Nephron progenitor cell (in vitro differentiated cells): ENCODE measurements at regions not wholly inside any gene's neighbourhood (a gene's known extent, or its start where the extent isn't known, plus 50 kb on each side); places are given as distances from the start of the nearest gene placed in this dataset.

Experiments used
- DNase-seq: peaks from one replicate; pipeline ENCODE4 v3.0.0; 2021
- H3K27ac Mint-ChIP-seq: 2 replicates; pipeline ENCODE4 v1.8.0; 2021; ENCODE audit warnings: mild to moderate bottlenecking, moderate library complexity, mixed read lengths
- H3K27me3 Mint-ChIP-seq: 2 replicates; pipeline ENCODE4 v1.8.0; 2021; ENCODE audit warnings: mild to moderate bottlenecking, low read depth, mixed read lengths; ENCODE audit not compliant: poor library complexity
- H3K36me3 Mint-ChIP-seq: 2 replicates; pipeline ENCODE4 v1.8.0; 2021; ENCODE audit warnings: low read depth, mixed read lengths
- H3K4me1 Mint-ChIP-seq: 2 replicates; pipeline ENCODE4 v1.8.0; 2021; ENCODE audit warnings: mixed read lengths
- H3K4me3 Mint-ChIP-seq: 2 replicates; pipeline ENCODE4 v1.8.0; 2021; ENCODE audit warnings: mild to moderate bottlenecking, moderate library complexity, mixed read lengths
- H3K9me3 Mint-ChIP-seq: 2 replicates; pipeline ENCODE4 v1.8.0; 2021; ENCODE audit warnings: mild to moderate bottlenecking, moderate library complexity, mixed read lengths
- TF ChIP-seq, protein P1 (sequence below): fragments of 200-600 bp; sonication (generic); IDR thresholded peaks from 2 replicates; pipeline ENCODE4 v1.5.0; 2021; ENCODE audit warnings: antibody characterized with exemption

DNA sequence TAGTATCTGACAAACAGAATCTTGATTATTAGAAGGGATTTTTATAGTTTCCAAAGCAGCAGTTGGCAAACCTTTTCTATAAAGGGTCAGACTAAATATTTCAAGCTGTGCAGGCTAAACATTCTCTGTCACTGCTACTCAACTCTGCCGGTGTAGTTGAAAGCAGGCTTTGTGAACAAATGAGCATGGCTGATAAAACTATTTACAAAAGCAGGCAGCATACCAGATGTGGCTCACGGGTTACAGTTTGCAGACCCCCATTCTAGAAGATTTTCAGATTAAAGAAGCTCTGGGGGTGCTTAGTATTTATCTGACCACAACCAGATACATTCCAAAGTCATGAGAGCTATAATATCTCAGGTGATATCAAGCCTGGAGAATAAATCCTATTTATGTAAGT, 1017.5 kb downstream of the SORCS1 start:
- H3K36me3 Mint-ChIP-seq: no peaks in the 10 kb centered on the region
- no peaks in the 10 kb centered on the region for H3K27me3 Mint-ChIP-seq
- no peak overlapping the region for H3K4me3 Mint-ChIP-seq
- no peak for DNase-seq
- H3K9me3 Mint-ChIP-seq: peaks cover 8% of the 10 kb centered on the region
- no peaks in the 10 kb centered on the region for H3K4me1 Mint-ChIP-seq
- TF ChIP-seq, protein P1, sequence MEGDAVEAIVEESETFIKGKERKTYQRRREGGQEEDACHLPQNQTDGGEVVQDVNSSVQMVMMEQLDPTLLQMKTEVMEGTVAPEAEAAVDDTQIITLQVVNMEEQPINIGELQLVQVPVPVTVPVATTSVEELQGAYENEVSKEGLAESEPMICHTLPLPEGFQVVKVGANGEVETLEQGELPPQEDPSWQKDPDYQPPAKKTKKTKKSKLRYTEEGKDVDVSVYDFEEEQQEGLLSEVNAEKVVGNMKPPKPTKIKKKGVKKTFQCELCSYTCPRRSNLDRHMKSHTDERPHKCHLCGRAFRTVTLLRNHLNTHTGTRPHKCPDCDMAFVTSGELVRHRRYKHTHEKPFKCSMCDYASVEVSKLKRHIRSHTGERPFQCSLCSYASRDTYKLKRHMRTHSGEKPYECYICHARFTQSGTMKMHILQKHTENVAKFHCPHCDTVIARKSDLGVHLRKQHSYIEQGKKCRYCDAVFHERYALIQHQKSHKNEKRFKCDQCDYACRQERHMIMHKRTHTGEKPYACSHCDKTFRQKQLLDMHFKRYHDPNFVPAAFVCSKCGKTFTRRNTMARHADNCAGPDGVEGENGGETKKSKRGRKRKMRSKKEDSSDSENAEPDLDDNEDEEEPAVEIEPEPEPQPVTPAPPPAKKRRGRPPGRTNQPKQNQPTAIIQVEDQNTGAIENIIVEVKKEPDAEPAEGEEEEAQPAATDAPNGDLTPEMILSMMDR: no peak
- H3K27ac Mint-ChIP-seq: no peak overlapping the region

DNA sequence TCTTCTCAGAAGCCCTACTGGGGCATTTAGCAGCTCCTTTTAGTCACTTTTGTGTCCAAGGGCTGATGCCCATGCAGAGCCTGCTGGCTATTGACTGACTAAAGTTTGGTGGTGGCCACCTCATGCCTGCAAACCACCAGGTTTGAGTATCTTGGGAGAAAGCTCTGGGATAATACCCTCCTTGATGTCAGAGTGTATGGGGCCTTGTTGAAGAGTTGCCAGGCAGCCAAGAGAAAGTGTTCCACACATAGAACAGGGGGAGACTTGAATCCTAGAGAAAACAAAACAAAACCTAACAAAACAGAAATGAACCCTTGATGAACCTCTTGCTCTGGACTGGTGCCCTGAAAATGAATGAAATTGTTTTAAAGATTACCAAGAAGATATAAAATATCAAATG, 1024.6 kb downstream of the SORCS1 start:
- no peaks in the 10 kb centered on the region for H3K36me3 Mint-ChIP-seq
- H3K4me3 Mint-ChIP-seq: no peak overlapping the region
- H3K27me3 Mint-ChIP-seq: no peaks in the 10 kb centered on the region
- H3K27ac Mint-ChIP-seq: no peak overlapping the region
- no peaks in the 10 kb centered on the region for H3K4me1 Mint-ChIP-seq
- TF ChIP-seq, protein P1: no peak
- H3K9me3 Mint-ChIP-seq: no peaks in the 10 kb centered on the region
- DNase-seq: no peak

DNA sequence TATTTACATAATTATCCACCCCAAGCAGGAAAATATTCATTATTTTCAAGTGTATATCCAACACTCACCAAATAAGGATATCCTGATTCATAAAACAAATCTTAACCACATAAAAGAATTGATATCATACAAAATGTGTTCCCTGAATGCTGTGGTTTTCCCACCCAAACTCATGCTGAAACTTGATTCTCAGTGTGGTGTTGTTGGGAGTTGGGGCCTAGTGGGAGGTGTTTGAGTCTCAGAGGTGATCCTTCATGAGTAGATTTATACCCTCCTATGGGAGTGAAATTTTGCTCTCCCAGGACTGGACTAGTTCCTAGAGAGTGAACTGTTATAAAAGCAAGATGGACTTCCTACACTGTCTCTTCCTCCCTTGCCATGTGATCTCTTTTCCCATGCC, 1028.3 kb downstream of the SORCS1 start:
- no peak for DNase-seq
- TF ChIP-seq, protein P1: no peak
- H3K4me1 Mint-ChIP-seq: no peaks in the 10 kb centered on the region
- no peaks in the 10 kb centered on the region for H3K9me3 Mint-ChIP-seq
- H3K27ac Mint-ChIP-seq: no peak overlapping the region
- H3K36me3 Mint-ChIP-seq: no peaks in the 10 kb centered on the region
- no peaks in the 10 kb centered on the region for H3K27me3 Mint-ChIP-seq
- H3K4me3 Mint-ChIP-seq: no peak overlapping the region

DNA sequence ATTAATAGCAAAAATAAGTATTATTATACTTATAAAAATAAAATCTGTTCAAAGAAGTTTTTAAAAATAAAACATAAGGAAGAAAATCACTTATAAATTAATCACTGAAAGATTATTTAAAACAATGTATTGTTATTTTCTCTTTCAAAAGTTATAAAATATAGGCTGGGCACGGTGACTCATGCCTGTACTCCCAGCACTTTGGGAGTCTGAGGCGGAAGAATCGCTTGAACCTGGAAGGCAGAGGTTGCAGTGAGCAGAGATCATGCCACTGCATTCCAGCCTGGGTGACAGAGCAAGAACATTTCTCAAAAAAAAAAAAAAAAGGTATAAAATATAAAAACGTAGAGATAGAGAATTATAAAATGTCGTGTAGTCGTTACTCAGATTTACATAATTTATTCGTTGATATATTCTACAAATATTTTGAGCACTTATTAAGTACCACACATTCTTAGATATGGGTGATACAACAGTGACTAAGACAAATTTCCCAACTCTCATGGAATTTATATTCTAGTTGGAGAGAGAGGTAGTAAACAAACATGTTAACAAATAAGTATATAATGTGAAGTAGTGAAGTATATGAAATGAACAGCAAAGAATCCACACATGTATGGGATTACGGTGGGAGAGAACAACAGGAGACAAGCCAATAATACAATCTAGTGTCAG, 1030.0 kb downstream of the SORCS1 start:
- Mint-ChIP-seq H3K36me3 (no peaks in the 10 kb centered on the region), H3K27ac (no peak overlapping the region)
- TF ChIP-seq, protein P1: no peak

DNA sequence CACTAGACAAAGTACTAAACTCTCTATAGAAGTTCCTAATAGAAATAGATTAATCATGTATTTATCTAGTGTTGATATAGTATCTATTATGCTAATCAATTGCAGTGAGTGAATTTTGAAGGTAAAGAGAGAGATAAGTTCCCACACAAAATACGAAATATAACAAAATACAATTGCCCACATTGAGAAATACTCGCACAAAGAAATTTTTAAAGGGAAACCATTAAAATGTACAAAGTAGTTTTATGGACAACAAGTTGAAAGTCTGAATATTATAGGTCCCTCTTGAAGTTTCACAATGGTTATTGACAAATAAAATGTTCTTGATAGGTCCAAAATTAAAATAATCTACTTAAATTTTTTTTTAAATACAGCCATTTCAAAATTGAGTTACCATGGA, 1031.1 kb downstream of the SORCS1 start:
- Mint-ChIP-seq H3K36me3 (no peaks in the 10 kb centered on the region), H3K27ac (no peak overlapping the region), H3K9me3 (no peaks in the 10 kb centered on the region), H3K4me1 (no peaks in the 10 kb centered on the region), H3K4me3 (no peak overlapping the region), H3K27me3 (no peaks in the 10 kb centered on the region)
- TF ChIP-seq, protein P1: no peak
- DNase-seq: no peak

More for the DNA sequence above, 1030.0 kb downstream of the SORCS1 start:
- Mint-ChIP-seq H3K27me3 (no peaks in the 10 kb centered on the region), H3K4me1 (no peaks in the 10 kb centered on the region), H3K4me3 (no peak overlapping the region), H3K9me3 (no peaks in the 10 kb centered on the region)
- DNase-seq: no peak

DNA sequence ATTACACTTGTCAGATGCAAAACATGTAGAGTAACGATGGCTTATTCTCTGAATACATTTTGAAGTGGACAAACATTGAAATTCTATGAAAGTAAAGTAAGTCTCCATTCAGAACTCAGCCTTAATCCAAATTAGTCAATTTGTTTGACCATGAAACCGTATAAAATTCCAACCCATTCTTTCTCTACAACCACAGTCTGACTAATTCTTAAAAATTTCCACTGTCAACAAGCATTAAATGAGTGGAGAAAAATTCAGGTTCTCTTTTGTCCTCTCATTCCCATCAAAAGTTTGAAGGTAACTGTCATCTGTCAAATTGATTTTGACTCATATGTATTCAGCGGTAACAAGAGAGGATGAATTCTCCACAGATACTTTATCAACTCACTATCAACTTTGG, 1031.5 kb downstream of the SORCS1 start:
- Mint-ChIP-seq H3K4me3 (no peak overlapping the region), H3K9me3 (no peaks in the 10 kb centered on the region), H3K4me1 (no peaks in the 10 kb centered on the region), H3K27ac (no peak overlapping the region), H3K36me3 (no peaks in the 10 kb centered on the region), H3K27me3 (no peaks in the 10 kb centered on the region)
- no peak for DNase-seq
- TF ChIP-seq, protein P1: no peak
